ENCODE measurements at regions not wholly inside any gene's neighbourhood (a gene's known extent, or its start where the extent isn't known, plus 50 kb on each side); places are given as distances from the start of the nearest gene placed in this dataset.

DNA sequence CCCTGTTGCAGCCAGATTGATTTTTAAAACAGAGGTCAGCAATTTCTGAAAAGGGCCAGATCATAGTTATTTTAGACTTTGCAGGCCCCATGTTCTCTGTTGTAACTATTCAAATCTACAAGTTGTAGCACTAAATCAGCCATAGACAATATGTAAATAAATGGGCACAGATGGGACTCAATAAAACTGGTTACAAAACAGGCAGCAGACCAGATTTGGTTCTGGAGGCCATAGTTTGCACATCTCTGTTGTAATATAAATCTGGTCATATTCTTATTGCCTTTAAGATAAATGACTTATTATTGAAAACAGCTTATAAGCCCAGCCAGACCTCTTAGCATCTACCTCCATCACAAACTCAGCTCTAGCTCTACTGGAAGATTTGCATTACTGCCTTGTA lies 114.0 kb upstream of the ARG1 start:
- Mint-ChIP-seq H3K27me3 (peaks cover 12% of the 10 kb centered on the region), H3K4me3 (no peak overlapping the region), H3K9me3 (ENCODE audit: insufficient read depth) (no peaks in the 10 kb centered on the region), H3K27ac (no peak overlapping the region), H3K4me1 (peaks cover 5% of the 10 kb centered on the region)
- no peaks in the 10 kb centered on the region for H3K4me1 ChIP-seq (ENCODE audit: control insufficient read depth in 2 of 2, insufficient read depth in 2 of 2, low read length in 2 of 2)
- no peak overlapping the region for H3K4me3 ChIP-seq (ENCODE audit: control extremely low read depth in 1 of 5, extremely low read depth in 1 of 5, insufficient read depth in 1 of 5, low read depth in 2 of 5, low read length in 4 of 5)
- no peak overlapping the region for H3K27ac ChIP-seq (ENCODE audit: low read length in 2 of 2)
- no peaks in the 10 kb centered on the region for H3K36me3 ChIP-seq (replicated peaks in 1 of 2; ENCODE audit: control extremely low read depth in 1 of 2, control insufficient read depth in 1 of 2, extremely low read depth in 1 of 2, insufficient read depth in 2 of 2, low read length in 1 of 2)
- POLR2A ChIA-PET, result no interaction called here
- ATAC-seq (ENCODE audit: low read depth), result no peak
- no peaks in the 10 kb centered on the region for H3K27me3 ChIP-seq (replicated peaks in 1 of 4; ENCODE audit: control extremely low read depth in 1 of 4, control insufficient read depth in 3 of 4, insufficient read depth in 4 of 4, low read length in 3 of 4)
- H3K4me2 ChIP-seq (replicated peaks; ENCODE audit: low read depth, low read length, poor library complexity, severe bottlenecking), result no peak overlapping the region
- CTCF ChIA-PET, result no interaction called here
- H3K9ac ChIP-seq (ENCODE audit: low read length), result no peak overlapping the region
- no peak for DNase-seq
- intact Hi-C loops (cut with micrococcal nuclease), result no loop called here
- no peaks in the 10 kb centered on the region for H3K9me3 ChIP-seq (ENCODE audit: control extremely low read depth in 1 of 3, control insufficient read depth in 2 of 3, insufficient read depth in 1 of 3, low read length in 2 of 3)
- no peak for TF ChIP-seq EZH2 (IDR thresholded peaks at IDR 0.05; ENCODE audit: borderline replicate concordance, insufficient read depth, low read depth, low read length, poor library complexity, severe bottlenecking)
- TF ChIP-seq, protein P1, sequence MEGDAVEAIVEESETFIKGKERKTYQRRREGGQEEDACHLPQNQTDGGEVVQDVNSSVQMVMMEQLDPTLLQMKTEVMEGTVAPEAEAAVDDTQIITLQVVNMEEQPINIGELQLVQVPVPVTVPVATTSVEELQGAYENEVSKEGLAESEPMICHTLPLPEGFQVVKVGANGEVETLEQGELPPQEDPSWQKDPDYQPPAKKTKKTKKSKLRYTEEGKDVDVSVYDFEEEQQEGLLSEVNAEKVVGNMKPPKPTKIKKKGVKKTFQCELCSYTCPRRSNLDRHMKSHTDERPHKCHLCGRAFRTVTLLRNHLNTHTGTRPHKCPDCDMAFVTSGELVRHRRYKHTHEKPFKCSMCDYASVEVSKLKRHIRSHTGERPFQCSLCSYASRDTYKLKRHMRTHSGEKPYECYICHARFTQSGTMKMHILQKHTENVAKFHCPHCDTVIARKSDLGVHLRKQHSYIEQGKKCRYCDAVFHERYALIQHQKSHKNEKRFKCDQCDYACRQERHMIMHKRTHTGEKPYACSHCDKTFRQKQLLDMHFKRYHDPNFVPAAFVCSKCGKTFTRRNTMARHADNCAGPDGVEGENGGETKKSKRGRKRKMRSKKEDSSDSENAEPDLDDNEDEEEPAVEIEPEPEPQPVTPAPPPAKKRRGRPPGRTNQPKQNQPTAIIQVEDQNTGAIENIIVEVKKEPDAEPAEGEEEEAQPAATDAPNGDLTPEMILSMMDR (IDR thresholded peaks at IDR 0.05), result no peak
- no peaks in the 10 kb centered on the region for H4K20me1 ChIP-seq (ENCODE audit: control insufficient read depth, insufficient read depth, low read length, poor library complexity, severe bottlenecking)
- no peak overlapping the region for H2AFZ ChIP-seq (ENCODE audit: insufficient read depth, low read depth, low read length, poor library complexity, severe bottlenecking)
- no peaks in the 10 kb centered on the region for H3K79me2 ChIP-seq (ENCODE audit: control insufficient read depth, insufficient read depth, low read length)

DNA sequence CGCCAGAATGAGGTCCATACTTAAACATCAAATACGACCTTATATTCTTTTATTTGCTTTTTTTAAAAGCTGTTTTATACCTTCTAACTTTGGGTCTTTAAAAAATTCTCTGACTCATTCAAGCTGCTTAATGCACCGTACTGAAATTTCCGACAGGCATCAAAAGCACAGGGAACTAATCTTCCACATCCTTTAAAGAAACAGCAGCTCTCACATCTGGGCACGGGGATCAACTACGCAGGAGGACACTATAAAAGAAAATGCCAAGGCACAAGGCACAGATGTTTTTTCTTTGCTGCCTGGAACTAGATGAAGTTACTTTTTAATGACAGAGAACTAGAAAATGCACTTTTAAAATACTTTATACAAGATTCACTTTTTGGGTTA lies 112.4 kb upstream of the ARG1 start:
- Mint-ChIP-seq H3K4me3 (no peak overlapping the region), H3K4me1 (peaks cover 5% of the 10 kb centered on the region), H3K27ac (no peak overlapping the region), H3K27me3 (peaks cover 12% of the 10 kb centered on the region), H3K9me3 (ENCODE audit: insufficient read depth) (no peaks in the 10 kb centered on the region)
- Histone ChIP-seq H3K27ac (ENCODE audit: low read length in 2 of 2) (no peak overlapping the region), H3K4me1 (ENCODE audit: control insufficient read depth in 2 of 2, insufficient read depth in 2 of 2, low read length in 2 of 2) (no peaks in the 10 kb centered on the region), H2AFZ (ENCODE audit: insufficient read depth, low read depth, low read length, poor library complexity, severe bottlenecking) (no peak overlapping the region), H3K36me3 (replicated peaks in 1 of 2; ENCODE audit: control extremely low read depth in 1 of 2, control insufficient read depth in 1 of 2, extremely low read depth in 1 of 2, insufficient read depth in 2 of 2, low read length in 1 of 2) (no peaks in the 10 kb centered on the region), H3K4me2 (replicated peaks; ENCODE audit: low read depth, low read length, poor library complexity, severe bottlenecking) (no peak overlapping the region), H3K9me3 (ENCODE audit: control extremely low read depth in 1 of 3, control insufficient read depth in 2 of 3, insufficient read depth in 1 of 3, low read length in 2 of 3) (no peaks in the 10 kb centered on the region), H4K20me1 (ENCODE audit: control insufficient read depth, insufficient read depth, low read length, poor library complexity, severe bottlenecking) (no peaks in the 10 kb centered on the region), H3K4me3 (ENCODE audit: control extremely low read depth in 1 of 5, extremely low read depth in 1 of 5, insufficient read depth in 1 of 5, low read depth in 2 of 5, low read length in 4 of 5) (no peak overlapping the region), H3K79me2 (ENCODE audit: control insufficient read depth, insufficient read depth, low read length) (no peaks in the 10 kb centered on the region), H3K27me3 (replicated peaks in 1 of 4; ENCODE audit: control extremely low read depth in 1 of 4, control insufficient read depth in 3 of 4, insufficient read depth in 4 of 4, low read length in 3 of 4) (no peaks in the 10 kb centered on the region), H3K9ac (ENCODE audit: low read length) (no peak overlapping the region)
- intact Hi-C loops (cut with micrococcal nuclease), result no loop called here
- DNase-seq, result no peak
- ATAC-seq (ENCODE audit: low read depth), result no peak
- WGBS (ENCODE audit: insufficient coverage), result 80% methylated on average over 2 of the region's 6 CpGs
- no peak for TF ChIP-seq EZH2 (IDR thresholded peaks at IDR 0.05; ENCODE audit: borderline replicate concordance, insufficient read depth, low read depth, low read length, poor library complexity, severe bottlenecking)
- TF ChIP-seq, protein P1 (IDR thresholded peaks at IDR 0.05), result no peak
- ChIA-PET CTCF (no interaction called here), POLR2A (no interaction called here)

Data from B cell (primary cell).